NCI-H748 (cell line): ENCODE measurements at regions not wholly inside any gene's neighbourhood (a gene's known extent, or its start where the extent isn't known, plus 50 kb on each side); places are given as distances from the start of the nearest gene placed in this dataset.
A peak's percentile ranks its signal among the peaks of the same experiment; 100 is the strongest.

Experiments
- DNase-seq: peaks from one replicate; lab custom pipeline; 2025; ENCODE audit not compliant: unreplicated experiment; lab: John Stamatoyannopoulos, UW

DNA sequence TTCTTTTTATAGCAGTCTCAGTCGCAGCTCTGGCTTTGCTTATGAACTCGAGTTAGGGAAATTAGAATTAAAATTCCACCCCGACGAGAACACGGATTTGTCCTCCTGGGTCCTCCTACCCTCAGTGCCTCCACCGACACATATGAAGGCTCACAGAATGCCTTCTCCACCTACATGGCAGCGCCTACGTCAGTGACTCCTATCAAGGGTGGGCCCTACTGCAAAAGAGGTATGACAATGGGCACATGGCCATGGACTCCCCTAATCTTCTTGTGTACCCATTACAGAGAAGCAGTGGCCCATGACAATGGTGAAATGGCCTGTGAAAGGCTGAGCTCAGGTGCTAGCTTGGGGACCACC is 173.0 kb upstream of the TLE3 start:
- no peak for DNase-seq

DNA sequence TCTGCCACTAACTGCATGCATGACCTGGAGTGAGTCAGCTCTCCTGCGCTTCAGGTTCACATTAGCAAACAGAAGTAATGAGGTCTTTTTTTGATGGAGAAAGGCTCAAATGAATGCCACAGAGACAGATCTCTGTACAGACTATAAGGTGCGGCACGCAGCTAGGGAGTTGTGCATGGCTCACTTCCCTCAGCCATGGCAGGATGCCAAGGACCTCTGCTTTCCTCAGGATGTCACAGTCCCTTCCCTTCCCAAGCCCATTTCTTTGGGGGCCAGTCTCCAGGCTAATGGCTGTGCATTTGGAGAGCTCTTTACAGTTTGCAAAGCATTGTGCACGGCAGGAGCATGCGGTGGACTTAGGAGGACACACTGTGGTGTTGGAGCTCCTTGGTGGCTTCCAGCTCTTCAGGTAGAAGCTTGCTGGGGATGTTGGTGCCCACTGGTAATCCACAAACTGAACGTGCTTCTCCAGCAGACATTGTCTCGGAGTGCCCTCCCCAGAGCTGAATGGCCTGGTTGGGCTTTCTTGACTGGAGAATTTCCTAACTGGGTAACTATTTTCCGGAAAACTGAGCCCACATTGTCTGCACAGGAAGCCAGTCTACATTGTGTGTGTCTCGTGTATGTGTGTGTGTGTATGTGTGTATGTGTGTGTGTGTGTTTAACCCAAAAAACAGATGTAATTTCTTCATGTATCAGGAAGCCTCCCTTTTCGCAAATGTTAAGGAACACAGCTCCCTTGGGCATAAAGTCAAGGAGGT is 172.5 kb upstream of the TLE3 start:
- peak; percentile 13 for DNase-seq

DNA sequence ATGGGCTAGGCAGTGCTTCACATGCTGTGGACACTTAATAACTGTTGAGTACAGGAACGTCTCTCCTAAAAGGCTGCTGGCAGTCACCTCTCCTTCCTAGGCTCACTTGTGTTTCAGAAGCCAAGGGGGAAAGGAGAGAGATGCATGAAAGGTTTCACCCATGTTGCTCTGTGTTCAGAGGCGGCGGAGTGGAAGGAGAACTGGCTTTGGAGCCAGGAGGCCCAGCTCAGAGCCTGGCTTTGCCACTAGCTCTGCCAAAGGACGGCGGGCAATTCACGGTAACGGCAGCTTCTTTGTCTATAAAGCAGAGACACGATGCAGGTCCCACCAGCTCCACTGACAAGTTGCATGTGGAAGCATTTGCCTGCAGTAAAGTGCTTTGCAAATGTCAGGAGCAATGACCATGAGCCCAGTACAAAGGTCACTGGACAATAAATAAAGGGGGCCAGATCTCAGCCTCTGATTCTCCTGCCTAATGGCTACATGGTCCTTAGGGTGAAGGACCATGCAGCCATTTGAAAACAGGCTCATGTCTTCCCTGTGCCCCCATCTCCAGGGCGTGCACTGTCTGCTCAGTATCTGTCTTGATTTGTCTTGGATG is 171.7 kb upstream of the TLE3 start:
- no peak for DNase-seq

DNA sequence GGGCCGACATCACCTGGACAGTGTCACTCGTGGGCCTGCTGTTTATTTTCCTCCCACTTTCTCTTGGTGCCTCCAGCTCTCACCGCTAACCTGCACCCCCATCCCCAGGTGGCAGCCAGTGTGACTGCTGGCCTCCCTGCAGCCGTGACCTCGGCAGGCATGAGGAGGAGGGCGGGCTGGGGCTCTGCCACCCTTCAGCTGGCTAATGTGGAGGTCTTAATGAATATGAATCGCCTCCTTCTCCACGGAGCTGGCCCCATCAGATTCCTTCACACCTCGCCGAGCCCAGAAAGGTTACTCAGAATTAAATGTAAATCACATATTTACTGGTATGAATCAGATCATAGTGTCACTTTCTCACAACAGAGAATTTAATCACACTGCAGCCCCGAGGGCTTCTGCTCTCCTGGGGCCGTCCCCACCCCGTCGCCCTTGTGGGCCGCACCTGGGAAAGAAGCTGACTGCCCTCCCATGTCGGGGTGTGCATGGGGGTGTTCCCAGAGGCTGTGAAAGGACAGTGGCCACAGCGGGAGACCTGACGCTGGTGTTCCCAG is 171.1 kb upstream of the TLE3 start:
- no peak for DNase-seq

DNA sequence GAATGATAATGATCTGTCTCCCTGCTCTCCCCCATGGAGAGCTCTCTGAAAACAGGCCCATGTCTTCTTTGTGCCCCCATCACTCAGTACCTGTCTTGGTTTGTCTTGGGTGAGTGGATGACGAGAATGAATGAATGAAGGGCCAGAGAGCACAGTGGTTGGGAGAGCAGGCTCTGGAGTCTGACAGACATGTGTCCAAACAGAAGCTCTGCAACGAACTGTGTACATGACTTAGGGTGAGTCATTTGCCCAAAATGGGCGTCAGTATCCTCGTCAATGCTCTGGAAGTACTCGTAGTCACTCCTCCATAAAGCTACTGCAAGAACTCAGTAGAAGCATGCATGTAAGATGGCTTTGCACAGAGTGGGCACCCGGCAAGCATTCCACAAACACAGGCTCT is 170.2 kb upstream of the TLE3 start:
- no peak for DNase-seq

DNA sequence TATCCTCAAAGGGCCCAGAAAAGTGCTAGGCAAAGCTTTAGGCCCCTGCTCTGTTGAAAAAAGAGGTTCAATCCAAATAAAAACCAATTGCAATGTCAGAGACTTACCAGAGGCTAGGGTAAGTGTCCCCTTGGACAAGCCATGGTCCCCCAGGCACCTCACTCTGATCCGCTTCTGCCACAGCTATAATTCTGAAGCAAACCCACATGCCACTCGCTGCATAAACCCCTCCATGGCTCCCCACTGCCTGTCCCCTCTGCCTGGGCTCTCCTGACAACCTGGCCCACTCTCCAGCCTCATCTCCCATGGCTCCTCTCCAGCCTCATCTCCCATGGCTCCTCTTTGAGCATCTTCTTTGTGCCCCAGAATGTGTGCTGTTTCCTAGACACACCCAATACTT is 169.6 kb upstream of the TLE3 start:
- DNase-seq, result no peak

DNA sequence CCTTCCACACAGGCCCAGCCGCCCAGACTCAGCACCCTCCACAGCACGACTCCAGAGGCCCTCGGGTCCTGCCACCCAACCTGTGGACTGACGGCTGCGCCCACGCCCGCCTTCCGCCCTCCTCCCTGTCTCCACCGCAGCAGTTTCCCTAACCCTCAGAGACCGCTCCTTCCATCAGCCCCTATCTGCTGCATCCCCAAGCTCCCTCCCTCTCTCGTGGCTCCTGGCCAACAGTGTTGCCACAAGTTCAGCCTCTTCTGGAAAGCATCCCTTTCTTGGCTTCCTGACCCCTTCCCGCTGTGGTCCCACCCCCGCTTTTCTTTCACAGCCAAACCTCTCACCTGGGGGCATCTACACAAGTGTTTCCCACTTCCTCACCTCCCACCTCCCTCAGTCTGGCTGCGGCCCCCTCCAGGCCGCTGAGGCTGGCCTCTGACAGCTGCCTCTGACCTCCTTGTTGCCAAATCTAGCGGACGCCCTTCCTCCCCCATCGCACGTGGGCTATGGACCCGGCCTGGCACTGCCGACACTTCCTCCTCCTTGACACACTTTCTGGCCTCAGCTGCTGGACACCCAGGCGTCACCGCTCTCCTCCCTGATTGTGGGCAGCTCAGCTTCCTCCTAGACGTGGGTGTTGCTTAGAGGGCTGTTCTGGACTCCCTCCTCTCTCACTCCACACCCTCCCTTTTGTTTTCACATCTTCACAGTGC is 168.8 kb upstream of the TLE3 start:
- DNase-seq, result no peak

DNA sequence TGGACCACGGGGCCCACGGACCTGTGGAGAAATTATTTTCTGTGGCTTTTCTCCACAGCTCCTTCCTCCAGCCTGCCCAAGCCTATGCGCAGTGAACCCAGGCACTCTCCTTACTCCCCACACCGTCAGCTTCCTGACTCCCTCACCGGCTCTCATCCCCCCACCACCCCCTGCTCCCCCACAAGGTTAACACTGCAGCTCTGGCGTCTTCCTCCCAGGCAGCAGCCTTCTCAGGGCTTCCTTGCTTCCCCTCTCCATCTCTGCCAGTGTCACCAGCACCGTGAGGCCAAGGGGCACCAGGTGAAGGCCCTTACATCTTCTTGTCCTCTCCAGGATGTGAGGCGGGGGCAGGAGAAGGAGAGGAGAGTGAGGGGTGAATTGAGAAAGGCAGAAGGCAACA is 168.3 kb upstream of the TLE3 start:
- DNase-seq, result no peak

DNA sequence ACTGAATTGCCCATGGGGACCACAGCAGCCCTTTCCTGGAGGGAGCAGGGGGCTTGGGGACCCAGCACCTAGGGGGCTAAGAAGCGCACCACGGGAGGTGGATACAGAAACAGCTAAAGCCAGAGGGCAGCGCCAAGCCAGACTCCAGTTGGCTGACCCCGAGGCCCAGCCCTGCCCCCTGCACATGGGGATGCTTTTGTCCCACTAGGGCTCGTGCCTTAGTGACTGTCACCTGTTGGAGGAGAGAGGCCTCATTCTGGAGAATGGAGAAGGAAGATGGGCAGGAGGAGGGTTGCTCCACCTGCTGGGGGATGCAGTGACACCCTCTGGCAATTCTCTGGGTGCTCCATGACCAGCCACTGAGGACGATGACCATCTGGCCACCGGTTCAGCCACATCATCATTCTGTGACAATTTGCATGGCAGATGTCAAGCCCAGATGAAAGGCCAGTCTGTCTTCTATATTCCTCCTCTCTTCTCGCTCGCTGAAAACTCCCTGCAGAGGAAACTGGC is 167.8 kb upstream of the TLE3 start:
- no peak for DNase-seq

DNA sequence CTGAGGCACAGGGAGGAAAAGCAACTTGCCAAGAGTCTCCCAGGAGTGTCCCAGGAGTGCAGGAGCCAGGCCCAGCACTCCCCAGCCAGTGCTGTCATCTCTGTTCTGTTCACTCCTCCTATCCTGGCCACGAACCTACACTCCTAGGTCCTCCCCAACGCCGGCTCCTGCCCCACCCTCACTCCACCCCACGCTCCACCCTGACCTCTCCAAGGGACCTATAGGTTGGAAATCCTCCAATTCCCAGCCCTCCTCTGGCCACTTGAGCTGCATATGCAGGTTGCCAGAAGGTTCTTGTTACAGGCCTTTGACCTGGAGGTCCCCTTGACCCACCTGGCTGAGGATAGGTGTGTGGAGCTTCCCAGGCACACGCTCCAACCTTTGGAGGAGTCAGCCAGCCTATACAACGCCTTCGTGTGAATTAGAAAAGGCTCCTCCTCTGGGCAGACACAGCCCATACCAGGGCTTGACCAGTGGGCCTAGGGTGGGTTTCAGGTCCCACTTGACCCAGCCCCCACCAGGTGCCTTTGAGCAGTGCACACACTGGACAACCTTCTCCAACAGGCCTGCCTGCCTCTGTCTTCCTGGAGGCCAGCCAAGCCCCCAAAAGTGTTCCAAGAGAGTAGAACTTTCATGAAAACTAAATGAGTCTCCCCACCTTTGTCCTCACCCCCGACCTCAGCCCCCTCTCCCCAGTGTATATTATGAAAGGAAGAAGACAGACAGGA is 167.2 kb upstream of the TLE3 start:
- no peak for DNase-seq

DNA sequence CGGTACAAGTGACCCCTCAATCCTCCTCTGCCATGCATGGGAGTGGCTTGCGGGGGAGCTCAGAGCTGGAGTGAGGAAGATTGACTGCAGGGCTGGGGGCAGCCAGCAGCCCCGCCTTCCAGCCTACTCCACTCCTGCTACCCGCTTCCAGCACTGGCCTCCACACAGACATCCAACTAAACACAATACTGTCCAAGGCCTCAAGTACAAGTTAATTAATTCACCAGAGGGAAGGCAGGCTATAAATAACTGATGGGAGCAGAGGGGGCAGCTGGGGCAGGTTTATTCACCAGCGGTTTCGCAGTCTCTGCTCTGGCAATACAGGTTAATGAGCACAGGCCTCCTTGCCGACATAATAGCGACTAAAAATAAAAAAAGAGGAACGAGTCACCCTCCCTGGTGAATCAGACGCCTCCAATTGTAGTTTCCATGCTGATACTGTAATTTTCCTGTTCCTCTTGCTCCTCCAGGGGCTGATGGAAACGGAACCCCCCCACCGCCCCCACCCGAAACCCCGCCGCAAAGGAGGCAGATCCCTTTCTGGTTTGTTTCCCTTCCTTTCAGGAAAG is 166.4 kb upstream of the TLE3 start:
- peak; percentile 82 for DNase-seq

DNA sequence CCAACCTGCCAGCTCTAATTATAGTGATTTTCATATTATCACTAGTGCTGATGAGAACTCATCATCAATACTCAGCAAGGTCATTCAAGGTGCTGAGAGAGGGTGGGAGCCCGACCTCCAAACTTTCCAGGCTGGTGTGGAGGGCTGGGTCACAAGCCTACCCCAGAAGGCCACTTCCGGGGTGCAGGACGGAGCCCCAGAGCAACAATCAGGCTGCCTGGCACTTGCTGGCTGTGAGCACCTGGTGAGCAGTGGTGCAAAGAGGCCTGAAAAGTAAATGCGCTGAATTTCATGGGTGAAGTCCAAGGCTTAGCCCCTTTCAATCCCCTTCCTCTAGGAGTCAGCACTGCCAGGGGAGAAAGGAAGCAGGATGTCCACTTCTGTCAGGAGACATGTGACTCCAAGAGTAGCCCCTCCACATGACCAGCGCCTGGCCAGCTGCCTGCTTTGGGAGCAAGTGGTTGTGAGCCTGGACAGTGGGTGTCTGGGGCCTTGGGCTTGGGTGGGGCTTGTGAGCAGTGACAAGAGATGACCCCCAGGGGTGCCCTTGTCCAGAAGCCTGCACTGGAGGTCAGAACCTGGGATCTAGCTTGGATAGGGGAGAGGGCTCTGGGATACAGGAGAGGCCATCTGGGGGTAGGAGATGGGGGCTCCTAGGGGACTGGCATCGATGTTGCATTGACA is 165.0 kb upstream of the TLE3 start:
- no peak for DNase-seq

DNA sequence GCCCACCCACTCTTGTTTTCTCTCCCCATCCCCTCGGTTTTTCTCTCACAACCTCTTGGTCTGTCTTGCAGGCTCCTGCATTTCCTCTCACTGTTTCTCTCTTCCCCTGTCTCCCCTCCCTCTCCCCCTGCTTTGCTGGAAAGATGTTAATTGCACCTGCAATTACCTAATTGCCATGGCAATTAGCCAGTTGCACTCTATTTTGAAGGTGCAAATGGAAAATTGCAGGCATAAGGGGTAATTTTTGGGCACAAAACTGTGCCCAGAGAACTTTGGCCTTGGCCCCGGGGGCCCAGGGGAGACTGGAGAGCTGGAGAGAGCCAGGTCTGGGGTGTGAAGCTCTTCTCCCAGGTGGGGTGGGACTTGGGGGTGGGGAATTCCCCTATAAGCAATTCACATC is 164.5 kb upstream of the TLE3 start:
- peak; percentile 46 for DNase-seq

DNA sequence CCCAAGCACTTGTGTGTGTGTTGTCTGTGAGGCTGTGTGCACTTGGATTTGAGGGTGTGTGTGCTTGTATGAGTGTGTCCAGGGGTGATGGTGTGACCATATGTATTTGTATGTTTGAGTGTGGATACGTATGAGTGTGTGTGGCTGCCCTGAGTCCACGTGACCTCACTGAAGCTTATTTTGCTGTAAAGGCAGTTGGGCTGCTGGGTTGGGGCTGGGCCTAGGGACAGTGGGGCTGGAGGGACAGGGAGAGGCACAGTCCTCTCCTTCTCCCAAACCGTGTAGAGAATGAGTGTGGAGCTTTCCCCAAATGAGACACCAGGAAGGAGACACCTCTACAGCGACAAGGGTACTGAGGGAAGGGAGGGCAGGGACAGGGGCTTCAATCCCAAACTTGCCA is 163.4 kb upstream of the TLE3 start:
- DNase-seq, result no peak

DNA sequence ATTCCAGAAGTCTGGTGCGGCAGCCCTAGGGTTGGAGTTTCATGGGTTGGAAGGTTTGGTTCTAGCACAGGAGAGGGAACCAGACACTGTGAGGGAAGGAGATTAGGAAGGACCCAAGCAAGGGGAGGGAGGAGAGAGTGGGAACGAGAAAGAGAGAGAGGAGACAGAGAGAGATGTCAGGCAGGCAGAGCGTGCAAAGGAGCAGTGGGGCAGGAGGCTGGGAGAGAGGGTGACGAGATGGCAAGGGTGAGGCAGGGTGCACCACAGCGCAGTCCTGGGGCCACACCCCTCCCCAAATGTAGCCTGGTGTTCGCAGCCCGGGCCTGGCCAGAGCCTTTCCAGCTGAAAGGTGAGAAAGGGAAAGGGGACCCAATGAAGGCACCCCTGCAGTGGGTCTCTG is 162.9 kb upstream of the TLE3 start:
- DNase-seq, result no peak

DNA sequence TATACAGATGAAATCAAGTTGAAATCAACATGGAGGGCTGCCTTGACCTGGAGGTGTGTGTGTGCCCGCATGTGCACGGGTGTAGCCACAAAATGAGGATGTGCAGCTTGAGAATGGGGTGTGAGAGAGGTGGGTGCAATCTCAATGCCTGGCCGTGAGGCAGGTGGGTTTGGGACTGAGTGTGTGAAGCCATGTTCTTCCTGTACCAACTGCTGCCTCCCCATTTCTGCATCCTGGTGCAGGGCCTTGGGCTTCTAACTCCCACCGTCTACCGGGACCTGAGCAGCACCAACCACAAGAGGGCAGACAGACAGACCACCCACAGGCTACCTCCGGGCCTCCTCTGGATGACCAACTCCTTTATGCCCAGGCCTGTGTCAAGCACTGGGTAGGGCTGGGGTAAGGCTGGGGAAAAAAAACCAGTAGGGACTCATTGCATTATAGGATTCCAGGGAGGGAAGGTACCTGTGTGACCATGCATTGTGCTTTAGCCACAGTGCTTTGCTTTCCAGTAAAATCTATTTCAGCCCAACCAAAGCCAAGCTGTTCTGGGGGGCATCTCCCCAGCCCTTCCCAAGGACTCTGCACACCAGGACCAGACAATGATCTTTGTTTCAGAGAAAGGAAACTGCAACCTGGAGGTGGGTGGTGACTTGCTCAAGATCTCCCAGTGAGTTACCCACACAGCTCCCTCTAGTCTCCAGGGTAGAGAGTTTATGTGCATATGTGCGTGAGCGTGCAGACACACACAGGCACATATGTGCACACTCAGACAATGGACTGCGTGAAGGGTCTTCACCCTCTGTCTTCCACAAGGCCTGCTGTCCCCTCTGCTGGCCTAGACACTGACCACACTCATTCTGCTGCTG is 162.2 kb upstream of the TLE3 start:
- DNase-seq, result no peak

DNA sequence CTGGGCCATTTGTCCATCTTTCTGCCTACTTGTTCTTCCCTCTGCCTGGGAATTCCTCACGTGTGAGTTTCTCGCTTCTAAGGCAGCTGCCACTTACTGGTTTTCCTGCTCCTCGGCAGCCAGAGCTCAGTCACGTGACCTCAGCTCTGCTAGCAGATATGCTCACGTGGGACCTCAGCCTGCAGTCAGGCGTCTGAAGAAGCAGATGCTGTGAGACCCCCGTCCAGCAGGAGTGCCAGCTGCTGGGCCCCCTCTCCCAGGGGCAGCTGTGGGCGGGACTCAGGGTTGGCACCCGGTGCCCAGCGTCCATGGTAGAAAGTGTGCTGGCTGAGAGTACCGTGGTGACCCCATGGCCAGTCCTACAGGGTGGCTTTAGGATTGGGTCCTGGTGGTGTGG is 161.3 kb upstream of the TLE3 start:
- no peak for DNase-seq

DNA sequence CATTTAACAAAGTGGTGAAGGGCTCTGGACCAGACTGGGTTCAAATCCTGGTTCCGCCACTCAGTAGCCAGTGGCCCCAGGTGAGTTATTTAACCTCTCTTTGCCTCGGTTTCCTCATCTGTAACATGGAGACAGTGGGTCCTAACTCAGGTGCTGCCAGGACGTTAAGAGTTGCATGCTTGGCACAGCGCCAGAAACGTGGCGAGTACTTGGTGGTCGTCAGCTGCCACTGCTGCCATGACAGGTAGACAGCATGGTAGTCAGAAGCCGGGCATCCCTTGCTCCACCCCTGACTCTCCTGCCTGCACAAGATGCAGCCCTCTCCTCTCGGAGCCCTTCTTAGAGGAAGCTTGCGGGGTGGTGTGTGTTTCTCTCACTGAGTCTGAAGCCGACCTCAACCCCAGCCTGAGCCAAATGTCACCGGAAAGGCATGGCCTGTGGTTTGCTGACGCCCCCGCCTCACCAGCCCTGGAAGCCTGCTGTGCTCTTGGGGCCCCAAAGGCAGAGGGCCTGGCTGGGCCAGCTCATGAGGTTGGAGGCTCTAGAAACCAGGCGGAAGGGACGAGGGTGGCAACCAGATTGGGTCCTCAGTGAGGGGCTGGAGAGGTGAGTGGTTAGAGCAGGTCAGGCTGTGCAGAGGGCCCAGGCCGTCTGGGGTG is 160.8 kb upstream of the TLE3 start:
- no peak for DNase-seq
